ENCODE measurements at regions not wholly inside any gene's neighbourhood (a gene's known extent, or its start where the extent isn't known, plus 50 kb on each side); places are given as distances from the start of the nearest gene placed in this dataset.

- Histone ChIP-seq H3K4me3 (no peak overlapping the region), H3K36me3 (no peaks in the 10 kb centered on the region), H3K9me3 (no peaks in the 10 kb centered on the region), H3K27me3 (no peaks in the 10 kb centered on the region), H3K27ac (no peak overlapping the region), H3K4me1 (peaks cover 5 to 18% (median 6%) of the 10 kb centered on the region in 3 donors)
- 89 to 90% methylated on average over 7 of the region's 7 CpGs for WGBS, 2 donors
- DNase-seq = no peak
- TF ChIP-seq POLR2A (IDR thresholded peaks at IDR 0.05) (no peak), CTCF (IDR thresholded peaks at IDR 0.05) (no peak)
- intact Hi-C loops (cut with DNase I) = no loop called here
Measured at GRCh38 chr4:153087671-153088194, 116.5 kb upstream of the TRIM2 start.

- WGBS, 2 donors = 83 to 84% methylated on average over 7 of the region's 7 CpGs
- H3K4me1 ChIP-seq = peaks cover 0 to 7% (median 0%) of the 10 kb centered on the region in 3 donors
- no peak for TF ChIP-seq POLR2A (IDR thresholded peaks at IDR 0.05)
- no peak for TF ChIP-seq CTCF (IDR thresholded peaks at IDR 0.05)
- H3K27ac ChIP-seq = no peak overlapping the region
- no peak overlapping the region for H3K4me3 ChIP-seq
- no peaks in the 10 kb centered on the region for H3K9me3 ChIP-seq
- no peaks in the 10 kb centered on the region for H3K36me3 ChIP-seq
- no peak for DNase-seq
- intact Hi-C loops (cut with DNase I) = no loop called here
- H3K27me3 ChIP-seq = no peaks in the 10 kb centered on the region
Measured at GRCh38 chr4:153089742-153090141, 114.5 kb upstream of the TRIM2 start.

- intact Hi-C loops (cut with DNase I) = no loop called here
- DNase-seq = no peak
- Histone ChIP-seq H3K36me3 (no peaks in the 10 kb centered on the region), H3K4me1 (peaks cover 0 to 3% (median 0%) of the 10 kb centered on the region in 3 donors), H3K4me3 (no peak overlapping the region), H3K27ac (no peak overlapping the region), H3K9me3 (no peaks in the 10 kb centered on the region), H3K27me3 (no peaks in the 10 kb centered on the region)
- TF ChIP-seq POLR2A (IDR thresholded peaks at IDR 0.05) (no peak), CTCF (IDR thresholded peaks at IDR 0.05) (no peak)
- 86 to 92% methylated on average over 2 of the region's 2 CpGs for WGBS, 2 donors
Measured at GRCh38 chr4:153090181-153090580, 114.1 kb upstream of the TRIM2 start.

- Histone ChIP-seq H3K36me3 (no peaks in the 10 kb centered on the region), H3K4me3 (no peak overlapping the region), H3K27me3 (no peaks in the 10 kb centered on the region), H3K9me3 (no peaks in the 10 kb centered on the region), H3K27ac (no peak overlapping the region), H3K4me1 (no peaks in the 10 kb centered on the region)
- DNase-seq = no peak
- TF ChIP-seq CTCF (IDR thresholded peaks at IDR 0.05) = no peak
- TF ChIP-seq POLR2A (IDR thresholded peaks at IDR 0.05) = no peak
- intact Hi-C loops (cut with DNase I) = no loop called here
- 94 to 100% methylated on average over 1 to 6 of the region's 6 CpGs for WGBS, 2 donors
Measured at GRCh38 chr4:153090670-153091385, 113.4 kb upstream of the TRIM2 start.

GRCh38 chr4:153093396-153093795 lies 110.8 kb upstream of the TRIM2 start:
- H3K9me3 ChIP-seq = no peaks in the 10 kb centered on the region
- H3K36me3 ChIP-seq = no peaks in the 10 kb centered on the region
- H3K27me3 ChIP-seq = no peaks in the 10 kb centered on the region
- 78 to 83% methylated on average over 1 of the region's 1 CpG for WGBS, 2 donors
- no peak overlapping the region for H3K4me3 ChIP-seq
- no peak overlapping the region for H3K27ac ChIP-seq
- TF ChIP-seq CTCF (IDR thresholded peaks at IDR 0.05) = no peak
- TF ChIP-seq POLR2A (IDR thresholded peaks at IDR 0.05) = no peak
- intact Hi-C loops (cut with DNase I) = no loop called here
- DNase-seq = no peak
- no peaks in the 10 kb centered on the region for H3K4me1 ChIP-seq

Measured in esophagus squamous epithelium (tissue), 5 donors.